NCI-H1436 (cell line): ENCODE measurements at regions not wholly inside any gene's neighbourhood (a gene's known extent, or its start where the extent isn't known, plus 50 kb on each side); places are given as distances from the start of the nearest gene placed in this dataset.
"Not testable (repeated sequence)": the region's sequence is repeated elsewhere in the genome, so short reads cannot be mapped to it uniquely, and the experiment has no call there.

Experiments used
- DNase-seq: peaks from one replicate; lab custom pipeline; 2025; lab: John Stamatoyannopoulos, UW

DNA sequence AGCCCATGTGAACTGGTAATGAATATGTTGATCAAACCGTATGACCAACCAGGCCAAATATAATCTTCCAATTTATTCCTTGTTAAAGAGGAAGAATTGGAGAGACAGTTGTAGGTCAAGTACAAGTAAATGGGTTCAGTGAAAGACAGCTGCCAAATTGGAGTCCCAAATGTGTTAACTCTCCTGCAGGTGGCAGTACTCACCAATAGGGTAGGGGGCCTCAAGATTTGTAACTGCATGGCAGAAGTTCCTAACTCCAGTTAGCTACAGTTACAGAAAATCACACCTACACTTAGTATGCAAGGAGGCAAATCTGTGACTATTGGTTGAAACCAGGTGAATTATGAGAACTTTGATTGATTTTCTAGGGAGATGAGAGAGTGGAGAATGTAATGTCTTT lies 278.0 kb downstream of the ZBBX start:
- no peak for DNase-seq

DNA sequence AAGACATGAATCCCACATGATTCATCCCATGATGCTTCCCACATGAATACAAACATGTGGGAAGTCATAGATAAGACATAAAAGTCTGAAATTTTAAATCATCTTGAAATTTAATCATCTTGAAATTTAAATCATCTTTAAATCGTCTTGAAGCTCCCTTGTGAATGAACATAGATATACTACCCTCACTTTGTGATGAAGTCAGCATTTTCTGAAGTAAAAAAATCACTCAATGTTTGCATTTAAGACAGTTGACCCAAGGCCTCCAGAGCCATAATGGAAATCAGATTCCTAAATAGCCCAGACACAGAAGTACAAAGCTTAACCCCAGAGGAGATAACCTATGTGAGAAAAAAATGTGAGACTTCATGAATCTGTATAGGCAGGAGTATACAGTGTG lies 279.4 kb downstream of the ZBBX start:
- DNase-seq = no peak

DNA sequence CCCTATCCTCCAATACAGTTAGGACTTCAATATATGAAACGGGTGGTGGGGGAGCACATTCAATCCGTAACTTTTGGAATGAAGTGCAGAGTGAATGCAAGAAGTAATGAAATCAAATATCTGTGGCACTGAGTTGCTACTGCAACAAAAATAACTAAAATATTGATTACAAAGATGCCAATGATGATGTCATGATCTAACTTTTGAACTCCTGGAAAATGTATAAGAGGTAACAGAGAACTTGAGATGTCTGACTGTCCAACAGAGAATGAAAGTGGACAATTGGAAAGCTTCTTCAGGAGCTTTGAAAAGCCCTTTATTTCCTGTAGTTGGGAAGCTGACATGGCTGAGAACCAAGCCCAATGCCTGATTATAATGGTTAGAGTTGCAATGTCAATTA lies 279.9 kb downstream of the ZBBX start:
- no peak for DNase-seq

DNA sequence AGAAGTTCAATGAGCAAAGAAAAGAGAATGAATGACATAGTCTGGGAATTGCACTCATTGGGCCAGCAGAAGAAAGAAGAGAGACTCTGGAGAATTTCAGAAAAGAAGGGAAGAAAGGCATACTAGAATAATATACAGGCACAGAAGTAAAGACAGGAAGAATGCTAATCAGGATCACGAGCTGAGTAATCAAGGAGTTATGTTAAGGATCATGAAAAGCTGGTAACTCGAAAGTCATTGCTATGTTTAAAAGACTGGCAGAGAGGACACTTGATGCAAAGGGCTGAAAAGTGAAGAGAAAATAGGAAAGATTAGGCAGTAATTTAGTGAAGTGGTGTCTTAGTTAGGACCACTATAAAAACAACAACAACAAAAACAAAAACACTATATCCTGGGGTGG lies 284.1 kb downstream of the ZBBX start:
- no peak for DNase-seq

DNA sequence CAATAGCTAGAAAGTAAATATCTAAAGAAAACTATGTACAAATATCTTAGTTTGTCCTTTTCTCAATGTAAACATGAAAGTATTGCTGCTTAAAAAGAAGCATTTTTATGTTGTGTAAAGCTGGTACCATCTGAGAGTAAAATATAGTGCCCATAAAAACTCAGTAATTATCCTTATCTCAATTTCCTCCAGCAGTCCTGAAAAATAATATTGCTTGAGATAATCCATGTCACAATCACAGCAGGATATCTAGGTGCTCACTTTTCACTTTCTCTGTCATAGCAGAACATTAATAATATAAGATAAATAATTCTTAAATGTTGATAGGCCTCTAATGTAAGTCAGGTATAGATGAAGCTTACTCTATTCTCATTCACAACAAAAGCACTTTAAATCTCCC lies 285.5 kb downstream of the ZBBX start:
- no peak for DNase-seq

DNA sequence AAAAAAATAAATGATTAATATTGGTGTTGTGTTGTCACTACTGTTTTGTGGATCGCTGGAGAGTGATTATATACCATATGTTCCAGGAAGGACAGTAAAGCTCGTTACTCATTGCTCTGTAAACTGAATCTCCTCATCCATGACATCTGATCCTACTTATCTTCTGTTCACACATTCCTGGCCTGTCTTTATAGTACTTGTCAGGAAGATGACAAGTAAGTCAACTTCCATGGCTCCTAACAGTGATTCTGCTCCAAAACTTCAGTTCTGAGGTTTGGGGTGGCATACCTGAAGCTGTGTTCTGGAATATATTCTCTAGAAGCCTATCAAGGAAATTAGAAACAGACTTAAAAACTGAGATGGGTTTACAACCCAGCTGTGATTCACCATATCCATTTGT lies 288.9 kb downstream of the ZBBX start:
- DNase-seq = no peak

DNA sequence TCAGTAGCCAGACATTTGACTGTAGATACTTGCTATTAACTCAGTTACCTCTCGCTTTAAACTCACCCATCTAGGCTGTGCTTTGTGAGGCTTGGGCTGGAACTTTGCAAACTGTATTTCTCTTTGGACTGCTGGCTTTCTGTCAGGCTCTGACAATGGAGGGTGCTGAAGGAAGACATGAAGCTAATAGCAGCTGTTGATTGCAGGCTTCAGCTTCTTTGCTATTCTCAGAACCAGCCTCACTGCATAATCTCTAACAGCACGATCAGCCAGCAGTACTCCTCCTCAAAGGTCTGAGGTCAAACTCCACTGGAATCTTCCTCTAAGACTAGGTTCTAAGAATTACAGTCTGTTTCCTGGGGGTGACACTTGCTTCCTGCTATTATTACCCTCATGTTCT lies 295.6 kb downstream of the ZBBX start:
- DNase-seq = no peak

DNA sequence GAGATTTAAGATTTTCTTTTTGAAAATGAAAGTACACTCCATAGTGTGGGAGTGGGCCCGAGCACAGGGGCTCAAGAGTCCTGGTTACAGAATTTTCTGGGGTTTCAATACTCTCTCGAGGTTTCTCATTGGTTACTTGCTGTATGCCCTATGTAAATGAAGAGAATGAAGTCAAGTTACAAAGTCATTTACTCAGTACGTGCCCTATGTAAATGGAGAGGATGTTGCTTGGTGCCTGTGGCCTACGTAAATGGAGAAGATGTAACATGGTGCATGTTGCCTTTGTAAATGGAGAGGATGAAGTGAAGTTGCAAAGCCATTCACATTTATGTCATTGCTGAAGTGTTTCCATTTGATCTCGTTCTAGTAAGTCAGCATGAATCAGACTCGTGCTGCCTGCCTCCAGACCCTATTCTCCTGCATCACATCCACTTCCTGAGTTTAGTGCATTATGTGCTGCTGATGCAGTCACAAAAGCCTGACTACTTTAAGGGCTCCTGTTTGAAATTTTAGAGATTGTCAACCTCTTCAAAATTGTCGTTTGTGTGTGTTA lies 302.0 kb downstream of the ZBBX start:
- no peak for DNase-seq

DNA sequence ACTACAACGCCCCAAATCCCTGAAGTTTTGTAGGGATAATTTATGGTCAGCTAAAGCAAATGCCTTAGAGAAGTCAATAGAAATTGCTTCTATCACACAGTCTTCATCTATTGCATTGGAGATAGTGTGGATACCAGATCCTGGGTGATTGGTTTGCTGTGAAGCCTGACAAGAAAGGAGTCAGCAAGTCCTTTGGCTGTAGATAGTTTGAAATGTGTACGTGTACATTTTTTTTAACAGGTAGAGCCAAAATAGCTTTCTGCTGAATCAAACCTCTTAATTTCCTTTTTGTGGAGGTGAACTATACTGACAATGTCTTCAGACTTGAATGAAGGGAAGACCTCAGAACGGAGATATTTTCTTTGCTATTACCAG lies 312.3 kb downstream of the ZBBX start:
- DNase-seq = no peak

DNA sequence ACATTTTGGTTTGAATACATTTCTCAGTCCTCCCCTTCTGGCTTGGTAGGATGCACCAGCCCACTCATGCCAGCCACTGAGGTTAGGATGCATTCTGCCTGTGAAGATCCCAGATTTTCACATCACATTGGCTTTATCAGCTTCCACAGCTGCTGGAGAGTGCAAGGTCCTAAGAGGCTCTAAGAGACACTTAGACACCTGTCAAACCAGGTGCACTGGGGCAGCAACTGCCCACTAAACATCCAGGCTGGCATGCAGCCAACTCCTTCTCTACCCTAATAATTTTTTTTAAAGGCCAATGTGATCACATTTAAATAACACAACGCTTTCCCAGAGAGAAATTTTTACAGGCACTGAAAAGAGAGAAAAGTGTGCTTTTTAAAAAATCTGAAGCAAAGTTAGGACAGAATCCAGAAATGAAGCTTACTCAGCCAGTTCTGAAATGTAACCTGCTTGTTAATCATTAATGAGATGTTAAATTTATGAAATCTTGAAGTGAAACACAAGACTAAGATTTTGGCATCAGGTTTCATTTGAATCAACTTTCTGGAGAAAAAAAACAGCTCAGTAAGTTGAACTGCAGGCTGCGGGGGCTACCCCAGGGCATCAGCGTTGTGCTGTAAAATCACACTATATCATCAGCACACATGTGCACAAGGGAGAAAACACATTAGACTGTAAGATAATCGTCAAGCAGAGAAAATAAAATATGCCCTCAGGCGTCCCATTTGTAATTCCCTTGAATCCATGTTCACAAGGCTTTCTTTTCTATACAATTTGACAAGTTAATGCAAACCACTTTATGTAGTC lies 312.9 kb downstream of the ZBBX start:
- DNase-seq = no peak

DNA sequence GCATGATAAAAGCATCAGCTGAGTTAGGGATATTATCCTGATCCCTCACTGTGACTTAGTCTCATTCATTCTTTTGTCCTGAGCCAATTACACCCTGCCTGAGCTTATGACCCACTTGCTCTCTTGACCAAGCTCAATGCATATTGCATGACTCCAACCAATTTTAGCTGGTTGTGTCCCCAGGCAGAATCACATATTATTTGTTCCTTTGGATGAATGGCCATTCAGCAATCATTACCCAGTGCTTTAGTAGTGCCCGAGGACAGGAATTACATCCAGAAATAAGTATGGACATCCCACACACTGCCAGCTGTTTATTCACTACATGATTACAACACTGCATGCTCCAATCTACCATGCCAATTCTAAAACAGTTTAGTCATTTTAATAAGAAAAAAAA lies 322.5 kb downstream of the ZBBX start:
- no peak for DNase-seq

DNA sequence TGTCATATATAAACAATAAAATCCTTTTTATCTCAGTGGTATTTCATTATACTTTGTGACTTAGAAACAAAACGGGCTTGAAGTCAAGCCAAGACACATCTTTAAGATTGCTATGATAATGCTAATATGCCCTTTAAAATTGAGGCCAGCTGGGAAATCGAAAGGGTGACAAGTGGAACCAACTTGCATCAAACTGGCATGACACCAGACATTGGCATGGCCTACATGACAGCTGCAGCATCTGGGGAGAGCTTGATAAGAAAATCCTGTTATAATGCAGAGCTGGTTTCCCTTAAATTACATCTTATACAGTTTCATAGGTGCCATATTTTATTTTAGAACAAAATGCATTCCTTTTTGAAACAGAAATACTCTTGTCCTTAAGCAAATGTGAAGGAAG lies 325.2 kb downstream of the ZBBX start:
- DNase-seq = no peak

DNA sequence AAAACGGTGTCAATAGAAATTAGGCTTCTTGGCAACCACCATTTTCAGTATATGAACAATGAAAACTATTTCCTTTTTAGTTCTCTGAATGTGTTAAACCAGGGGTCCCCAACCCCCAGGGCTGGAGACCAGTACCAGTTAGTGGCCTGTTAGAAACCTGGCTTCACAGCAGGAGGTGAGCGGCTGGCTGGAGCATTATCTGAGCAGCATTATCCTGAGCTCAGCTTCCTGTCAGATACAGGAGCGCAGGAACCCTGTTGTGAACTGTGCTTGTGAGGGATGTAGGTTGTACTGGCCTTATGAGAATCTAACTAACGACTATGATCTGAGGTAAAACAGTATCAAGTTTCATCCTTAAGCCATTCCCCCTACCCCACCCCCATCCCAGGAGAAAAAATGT lies 328.7 kb downstream of the ZBBX start:
- no peak for DNase-seq

DNA sequence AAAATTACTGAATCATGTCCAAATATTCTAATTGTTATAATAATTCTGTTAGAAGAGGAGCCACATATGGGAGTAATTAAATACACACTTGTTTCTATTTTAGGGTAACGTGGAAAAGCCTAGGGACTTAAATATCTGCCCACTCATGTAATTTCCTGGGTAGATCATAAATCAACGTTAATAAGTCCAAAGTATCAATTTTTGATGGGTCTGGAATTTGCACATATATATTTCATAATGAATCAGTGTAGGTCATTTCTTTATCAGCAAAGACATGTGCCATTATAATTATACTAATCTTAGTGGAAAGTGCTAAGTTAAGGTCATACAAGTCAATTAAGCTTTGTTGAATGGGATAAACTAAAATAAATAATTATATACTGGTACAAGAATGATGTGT lies 346.2 kb downstream of the ZBBX start:
- DNase-seq = no peak

DNA sequence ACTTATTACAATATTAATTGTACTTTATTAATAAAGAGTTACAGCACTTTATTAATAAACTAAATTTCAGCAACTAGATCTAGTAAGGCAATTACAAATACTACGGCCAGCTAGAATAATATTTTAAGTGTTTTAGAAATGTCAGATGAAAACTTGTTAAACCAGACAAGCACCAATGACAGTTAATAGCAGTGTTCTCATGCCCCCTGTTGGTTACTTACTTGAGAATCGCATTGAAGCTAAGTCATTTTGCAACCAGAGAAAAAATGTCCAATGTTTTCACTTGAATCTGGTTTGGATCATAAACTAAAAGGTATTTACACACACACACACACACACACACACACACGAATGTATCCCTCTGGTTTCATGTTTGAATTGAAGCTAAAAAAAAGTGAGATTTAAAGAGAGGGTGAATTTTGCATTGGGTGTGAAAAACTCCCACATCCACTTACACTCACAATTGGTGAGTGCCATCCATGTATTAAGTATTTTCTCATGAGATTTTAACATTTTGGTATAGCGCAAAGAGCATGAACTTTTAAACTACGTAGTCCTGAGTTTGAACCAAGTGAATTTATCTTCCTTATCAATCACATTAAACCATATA lies 347.7 kb downstream of the ZBBX start:
- peak; percentile 24 for DNase-seq

DNA sequence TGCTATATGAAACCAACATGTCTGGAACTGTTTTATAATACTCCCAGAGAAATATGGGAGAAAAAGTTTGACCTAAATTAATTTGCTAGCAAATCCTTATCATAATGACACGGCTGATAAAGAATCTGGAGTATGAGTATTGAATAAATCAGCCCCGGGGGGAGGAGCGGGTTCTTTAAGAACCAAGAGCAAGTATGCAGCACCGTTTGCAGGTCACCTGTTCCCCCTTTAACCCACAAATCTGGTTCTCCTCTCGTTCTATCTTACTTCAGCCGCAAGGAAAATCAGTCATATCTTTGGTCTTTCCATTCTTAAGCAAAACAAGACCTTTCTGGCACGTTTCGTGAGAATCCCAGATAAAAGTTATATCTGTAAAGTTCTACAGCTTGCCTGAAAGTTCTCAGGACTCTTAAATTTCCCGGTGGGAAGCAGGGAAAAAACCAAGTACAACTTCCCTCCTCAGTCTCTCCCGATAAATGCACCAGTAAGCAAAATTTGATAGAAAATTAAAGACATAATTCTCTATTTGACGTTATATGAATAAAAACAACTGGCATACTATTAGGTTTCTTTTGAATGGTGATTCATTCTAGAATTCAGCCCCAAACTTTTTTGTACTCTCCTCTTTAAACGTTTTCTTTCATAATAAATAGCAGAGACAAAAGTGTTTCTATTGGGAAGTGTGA lies 348.6 kb downstream of the ZBBX start:
- no peak for DNase-seq

DNA sequence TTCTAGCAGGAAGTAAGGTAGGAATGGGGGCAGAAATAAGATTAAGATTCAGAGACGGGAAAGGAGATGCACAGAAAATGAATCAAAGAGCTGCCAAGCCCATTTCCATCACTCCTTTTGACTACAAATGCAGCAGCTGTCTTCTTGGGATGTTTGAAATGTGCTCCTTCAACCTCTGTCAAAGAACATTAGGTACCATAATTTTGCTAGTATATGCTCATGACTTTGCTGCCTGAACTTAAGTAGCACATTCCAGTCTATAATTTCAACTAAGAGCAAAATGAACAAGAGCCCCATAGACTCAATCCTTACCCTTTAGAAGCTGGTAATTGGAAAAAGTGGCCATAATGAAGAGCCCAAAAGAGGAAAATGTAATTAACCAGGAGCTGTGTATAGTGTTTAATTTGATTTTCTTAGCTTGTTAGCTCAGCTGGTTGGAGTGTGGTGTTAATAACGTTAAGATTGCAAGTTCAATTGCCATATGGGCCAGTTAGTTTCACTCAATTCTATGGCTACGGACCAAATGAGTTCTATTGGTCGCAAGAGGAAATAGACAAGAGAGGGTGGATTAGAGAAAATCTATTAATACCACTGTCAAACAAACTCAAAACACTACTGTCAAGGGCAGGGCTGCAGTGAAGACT lies 349.9 kb downstream of the ZBBX start:
- DNase-seq = no peak

DNA sequence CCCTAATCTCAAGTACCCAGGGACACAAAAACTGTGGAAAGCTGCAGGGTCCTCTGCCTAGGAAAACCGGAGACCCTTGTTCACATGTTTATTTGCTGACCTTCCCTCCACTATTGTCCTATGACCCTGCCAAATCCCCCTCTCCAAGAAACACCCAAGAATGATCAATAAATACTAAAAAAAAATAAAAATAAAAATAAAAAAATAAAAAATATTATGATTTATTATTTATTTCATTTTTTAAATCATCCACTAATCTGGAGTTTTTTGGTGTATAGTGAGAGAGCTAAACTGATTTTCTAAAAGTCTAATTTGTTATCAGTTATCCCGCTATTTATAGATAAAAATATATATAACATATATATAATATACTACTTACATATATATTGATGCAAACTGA lies 360.6 kb downstream of the ZBBX start:
- not testable (repeated sequence) for DNase-seq

DNA sequence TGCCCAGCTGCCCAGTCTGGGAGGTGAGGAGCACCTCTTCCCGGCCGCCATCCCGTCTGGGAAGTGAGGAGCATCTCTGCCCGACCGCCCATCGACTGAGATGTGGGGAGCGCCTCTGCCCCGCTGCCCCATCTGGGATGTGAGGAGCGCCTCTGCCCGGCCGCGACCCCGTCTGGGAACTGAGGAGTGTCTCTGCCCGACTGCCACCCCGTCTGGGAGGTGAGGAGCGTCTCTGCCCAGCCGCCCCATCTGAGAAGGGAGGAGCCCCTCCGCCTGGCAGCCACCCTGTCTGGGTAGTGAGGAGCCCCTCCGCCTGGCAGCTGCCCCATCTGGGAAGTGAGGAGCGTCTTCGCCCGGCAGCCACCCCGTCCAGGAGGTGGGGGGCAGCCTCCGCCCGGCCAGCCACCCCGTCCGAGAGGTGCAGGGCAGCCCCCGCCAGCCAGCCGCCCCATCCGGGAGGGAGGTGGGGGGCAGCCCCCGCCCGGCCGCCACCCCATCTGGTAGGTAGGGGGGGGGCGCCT lies 361.4 kb downstream of the ZBBX start:
- not testable (repeated sequence) for DNase-seq

DNA sequence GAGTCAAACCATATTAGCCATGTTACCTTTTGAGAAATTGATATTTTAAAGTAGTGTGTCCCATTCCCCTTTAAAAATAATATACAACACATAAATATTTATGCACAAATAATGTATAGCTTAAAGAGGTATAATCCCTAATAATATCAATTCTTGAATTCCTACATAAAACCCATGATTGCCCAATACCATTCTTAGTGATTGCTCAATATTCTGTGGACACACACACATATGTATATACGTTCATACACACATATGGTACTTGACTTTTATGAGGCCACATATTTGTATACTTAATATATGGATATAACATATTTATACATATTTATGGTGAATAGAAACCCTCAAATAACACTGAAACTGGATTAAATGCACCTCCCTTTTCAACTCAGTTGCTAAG lies 367.4 kb downstream of the ZBBX start:
- no peak for DNase-seq

DNA sequence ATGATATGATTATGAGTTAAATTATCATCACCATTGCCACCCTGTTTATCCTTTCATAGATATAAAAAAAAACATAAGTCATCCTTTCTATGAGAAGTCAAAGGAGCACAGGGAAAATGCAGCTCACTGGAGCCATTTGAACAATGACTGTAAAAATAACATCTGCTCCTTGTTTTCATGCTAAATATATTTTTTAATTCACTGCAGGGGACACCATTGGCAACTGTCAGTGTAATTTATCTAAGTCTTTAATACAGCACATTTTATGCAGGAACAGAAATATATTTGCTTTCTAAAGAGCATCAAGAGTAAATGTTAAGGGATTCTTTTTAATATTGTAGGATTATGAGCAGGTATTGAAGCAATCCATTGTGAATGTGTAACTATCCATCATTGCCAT lies 371.3 kb downstream of the ZBBX start:
- no peak for DNase-seq

DNA sequence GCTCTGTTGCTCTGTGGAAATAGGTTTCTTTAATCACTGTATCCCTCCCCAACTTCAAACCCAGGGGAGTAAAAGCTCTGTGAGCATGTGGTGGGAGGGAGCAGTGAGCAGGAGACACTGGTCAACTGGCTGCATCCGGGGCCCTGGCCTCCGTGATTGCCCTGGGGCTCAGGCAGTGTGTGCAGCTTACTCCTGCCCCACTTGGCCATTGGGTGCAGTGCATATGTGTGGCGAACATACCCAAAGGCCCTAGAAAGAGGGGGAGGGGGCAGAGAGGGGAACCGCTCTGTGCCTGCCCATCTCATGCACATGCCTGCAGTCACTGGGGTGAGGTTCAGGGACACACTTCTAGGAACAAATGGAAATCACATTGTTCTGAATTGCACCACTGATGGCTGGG lies 378.7 kb downstream of the ZBBX start:
- DNase-seq = no peak
